WTC11 (cell line): ENCODE measurements at regions not wholly inside any gene's neighbourhood (a gene's known extent, or its start where the extent isn't known, plus 50 kb on each side); places are given as distances from the start of the nearest gene placed in this dataset.
"Not testable (repeated sequence)": the region's sequence is repeated elsewhere in the genome, so short reads cannot be mapped to it uniquely, and the experiment has no call there.

Experiments used
- ATAC-seq: fragments of 200-7000 bp; cut with Tn5 transposase; 2 replicates; pipeline ENCODE4 v1.10.0; 2021; ENCODE audit warnings: mild to moderate bottlenecking, moderate library complexity
- CTCF ChIA-PET: fragments of 300-600 bp; sonication (Branson Sonifier 250); formaldehyde crosslinking; loops from one replicate; lab custom pipeline; 2021; ENCODE audit warnings: antibody characterized with exemption; lab: Charles Lee
- POLR2A ChIA-PET: fragments of 350-600 bp; sonication (Branson Sonifier 250); formaldehyde crosslinking; loops from one replicate; lab custom pipeline; 2021; ENCODE audit warnings: antibody characterized with exemption; lab: Charles Lee
- DNase-seq: peaks from one replicate; pipeline ENCODE4 v3.0.0; 2021; ENCODE audit warnings: low spot score
- H3K27ac Mint-ChIP-seq: 2 replicates; pipeline ENCODE4 v1.8.0; 2021; ENCODE audit warnings: mixed read lengths
- H3K27me3 Mint-ChIP-seq: 2 replicates; pipeline ENCODE4 v1.8.0; 2021; ENCODE audit warnings: low read depth, mild to moderate bottlenecking, moderate library complexity, mixed read lengths
- H3K36me3 Mint-ChIP-seq: 2 replicates; pipeline ENCODE4 v1.8.0; 2021; ENCODE audit warnings: mixed read lengths
- H3K4me1 Mint-ChIP-seq: 2 replicates; pipeline ENCODE4 v1.8.0; 2022; ENCODE audit warnings: mixed read lengths
- H3K4me3 Mint-ChIP-seq: 2 replicates; pipeline ENCODE4 v1.8.0; 2021; ENCODE audit warnings: mild to moderate bottlenecking, moderate library complexity, mixed read lengths
- H3K9me3 Mint-ChIP-seq: 2 replicates; pipeline ENCODE4 v1.8.0; 2021; ENCODE audit warnings: mixed read lengths
- CREB1 ChIP-seq: sonication (generic); formaldehyde crosslinking; IDR thresholded peaks from 2 replicates; pipeline ENCODE4 v1.8.0; 2023; ENCODE audit warnings: mild to moderate bottlenecking, missing genetic modification reagents
- EMX1 ChIP-seq: fragments of 250-450 bp; sonication (Bioruptor Pico); IDR thresholded peaks from 2 replicates; pipeline ENCODE4 v1.8.0; 2021; ENCODE audit warnings: mild to moderate bottlenecking
- ESRRA ChIP-seq: sonication (generic); formaldehyde crosslinking; IDR thresholded peaks from 2 replicates; pipeline ENCODE4 v1.8.1; 2022; ENCODE audit warnings: mild to moderate bottlenecking, missing genetic modification reagents, borderline replicate concordance
- ETV6 ChIP-seq: sonication (generic); formaldehyde crosslinking; IDR thresholded peaks from 2 replicates; pipeline ENCODE4 v1.8.1; 2022; ENCODE audit warnings: mild to moderate bottlenecking, missing genetic modification reagents
- KAT7 ChIP-seq: sonication (generic); formaldehyde crosslinking; IDR thresholded peaks from 2 replicates; pipeline ENCODE4 v1.8.1; 2023; ENCODE audit warnings: missing genetic modification reagents, mild to moderate bottlenecking, borderline replicate concordance
- RELA ChIP-seq: sonication (generic); formaldehyde crosslinking; IDR thresholded peaks from 2 replicates; pipeline ENCODE4 v1.8.1; 2022; ENCODE audit warnings: missing genetic modification reagents, mild to moderate bottlenecking, borderline replicate concordance
- SOX15 ChIP-seq: fragments of 250-450 bp; sonication (Bioruptor Pico); IDR thresholded peaks from 2 replicates; pipeline ENCODE4 v1.9.0; 2021; ENCODE audit warnings: mild to moderate bottlenecking
- TCF7 ChIP-seq: sonication (generic); formaldehyde crosslinking; IDR thresholded peaks from 2 replicates; pipeline ENCODE4 v1.8.0; 2022; ENCODE audit warnings: mild to moderate bottlenecking, low read depth, missing genetic modification reagents, moderate library complexity
- TP53 ChIP-seq: sonication (generic); formaldehyde crosslinking; IDR thresholded peaks from 2 replicates; pipeline ENCODE4 v1.8.1; 2023; ENCODE audit warnings: mild to moderate bottlenecking, missing genetic modification reagents
- ZNF396 ChIP-seq: fragments of 250-450 bp; sonication (Bioruptor Pico); IDR thresholded peaks from 2 replicates; pipeline ENCODE4 v1.8.0; 2021; ENCODE audit warnings: mild to moderate bottlenecking, moderate library complexity, borderline replicate concordance
- ZNF671 ChIP-seq: fragments of 250-450 bp; sonication (Bioruptor Pico); IDR thresholded peaks from 2 replicates; pipeline ENCODE4 v1.8.0; 2021; ENCODE audit warnings: mild to moderate bottlenecking
- TF ChIP-seq, protein P1 (sequence below): sonication (generic); formaldehyde crosslinking; IDR thresholded peaks from 2 replicates; pipeline ENCODE4 v1.8.1; 2022; ENCODE audit warnings: missing genetic modification reagents, borderline replicate concordance
- TF ChIP-seq, protein P2 (sequence below): fragments of 250-450 bp; sonication (Bioruptor Pico); IDR thresholded peaks from 2 replicates; pipeline ENCODE4 v1.9.0; 2021; ENCODE audit warnings: moderate library complexity, mild to moderate bottlenecking, inconsistent platforms, borderline replicate concordance
- TF ChIP-seq, protein P3 (sequence below): sonication (generic); formaldehyde crosslinking; IDR thresholded peaks from 2 replicates; pipeline ENCODE4 v1.8.1; 2023; ENCODE audit warnings: mild to moderate bottlenecking, missing genetic modification reagents, borderline replicate concordance
- TF ChIP-seq, protein P4 (sequence below): sonication (generic); formaldehyde crosslinking; IDR thresholded peaks from 2 replicates; pipeline ENCODE4 v1.8.0; 2023; ENCODE audit warnings: missing genetic modification reagents
- TF ChIP-seq, protein P5 (sequence below): sonication (generic); formaldehyde crosslinking; IDR thresholded peaks from 2 replicates; pipeline ENCODE4 v1.8.1; 2023; ENCODE audit warnings: mild to moderate bottlenecking, missing genetic modification reagents, moderate library complexity
- TF ChIP-seq, protein P6 (sequence below): sonication (generic); formaldehyde crosslinking; conservative IDR thresholded peaks from 2 replicates; pipeline ENCODE4 v1.8.1; 2023; ENCODE audit warnings: mild to moderate bottlenecking, low read depth, missing genetic modification reagents, moderate library complexity
- TF ChIP-seq, protein P7 (sequence below): sonication (generic); formaldehyde crosslinking; IDR thresholded peaks from 2 replicates; pipeline ENCODE4 v1.8.1; 2022; ENCODE audit warnings: mild to moderate bottlenecking, moderate library complexity, missing genetic modification reagents
- TF ChIP-seq, protein P8 (sequence below): sonication (generic); formaldehyde crosslinking; conservative IDR thresholded peaks from 2 replicates; pipeline ENCODE4 v1.8.1; 2022; ENCODE audit warnings: mild to moderate bottlenecking, missing genetic modification reagents

DNA sequence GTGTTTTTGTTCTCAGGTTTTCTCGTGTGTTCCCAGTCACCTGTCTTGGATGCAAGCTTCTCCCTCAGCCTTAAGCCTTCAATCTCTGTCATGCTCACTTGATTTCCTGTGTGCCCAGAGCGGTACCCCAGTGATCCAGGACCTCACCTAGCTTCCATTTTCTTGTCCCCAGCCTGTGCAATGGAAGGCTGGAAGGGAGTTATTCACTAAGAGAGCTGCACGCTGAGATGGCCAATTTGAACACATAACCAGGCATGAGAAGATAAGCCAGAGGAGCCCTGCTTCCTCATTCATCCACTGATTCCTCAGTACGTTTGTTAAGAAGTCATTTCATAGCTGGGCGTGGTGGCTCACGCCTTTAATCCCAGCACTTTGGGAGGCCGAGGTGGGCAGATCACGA is 130.8 kb upstream of the SERPINE2 start:
- no peaks in the 10 kb centered on the region for H3K4me1 Mint-ChIP-seq
- no peak overlapping the region for H3K4me3 Mint-ChIP-seq
- H3K36me3 Mint-ChIP-seq: no peaks in the 10 kb centered on the region
- no peak for DNase-seq
- H3K27ac Mint-ChIP-seq: no peak overlapping the region
- no peaks in the 10 kb centered on the region for H3K27me3 Mint-ChIP-seq
- H3K9me3 Mint-ChIP-seq: peaks cover 17% of the 10 kb centered on the region
- ATAC-seq: no peak
- POLR2A ChIA-PET: no interaction called here
- CTCF ChIA-PET: no interaction called here
- TF ChIP-seq, protein P1, sequence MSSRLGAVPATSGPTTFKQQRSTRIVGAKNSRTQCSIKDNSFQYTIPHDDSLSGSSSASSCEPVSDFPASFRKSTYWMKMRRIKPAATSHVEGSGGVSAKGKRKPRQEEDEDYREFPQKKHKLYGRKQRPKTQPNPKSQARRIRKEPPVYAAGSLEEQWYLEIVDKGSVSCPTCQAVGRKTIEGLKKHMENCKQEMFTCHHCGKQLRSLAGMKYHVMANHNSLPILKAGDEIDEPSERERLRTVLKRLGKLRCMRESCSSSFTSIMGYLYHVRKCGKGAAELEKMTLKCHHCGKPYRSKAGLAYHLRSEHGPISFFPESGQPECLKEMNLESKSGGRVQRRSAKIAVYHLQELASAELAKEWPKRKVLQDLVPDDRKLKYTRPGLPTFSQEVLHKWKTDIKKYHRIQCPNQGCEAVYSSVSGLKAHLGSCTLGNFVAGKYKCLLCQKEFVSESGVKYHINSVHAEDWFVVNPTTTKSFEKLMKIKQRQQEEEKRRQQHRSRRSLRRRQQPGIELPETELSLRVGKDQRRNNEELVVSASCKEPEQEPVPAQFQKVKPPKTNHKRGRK: no peak
- TF ChIP-seq EMX1 (CRISPR knock-in tag): no peak
- no peak for TF ChIP-seq CREB1 (CRISPR knock-in tag)
- no peak for TF ChIP-seq TP53
- TF ChIP-seq, protein P2, sequence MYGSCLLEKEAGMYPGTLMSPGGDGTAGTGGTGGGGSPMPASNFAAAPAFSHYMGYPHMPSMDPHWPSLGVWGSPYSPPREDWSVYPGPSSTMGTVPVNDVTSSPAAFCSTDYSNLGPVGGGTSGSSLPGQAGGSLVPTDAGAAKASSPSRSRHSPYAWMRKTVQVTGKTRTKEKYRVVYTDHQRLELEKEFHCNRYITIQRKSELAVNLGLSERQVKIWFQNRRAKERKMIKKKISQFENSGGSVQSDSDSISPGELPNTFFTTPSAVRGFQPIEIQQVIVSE (CRISPR knock-in tag): no peak
- TF ChIP-seq, protein P3, sequence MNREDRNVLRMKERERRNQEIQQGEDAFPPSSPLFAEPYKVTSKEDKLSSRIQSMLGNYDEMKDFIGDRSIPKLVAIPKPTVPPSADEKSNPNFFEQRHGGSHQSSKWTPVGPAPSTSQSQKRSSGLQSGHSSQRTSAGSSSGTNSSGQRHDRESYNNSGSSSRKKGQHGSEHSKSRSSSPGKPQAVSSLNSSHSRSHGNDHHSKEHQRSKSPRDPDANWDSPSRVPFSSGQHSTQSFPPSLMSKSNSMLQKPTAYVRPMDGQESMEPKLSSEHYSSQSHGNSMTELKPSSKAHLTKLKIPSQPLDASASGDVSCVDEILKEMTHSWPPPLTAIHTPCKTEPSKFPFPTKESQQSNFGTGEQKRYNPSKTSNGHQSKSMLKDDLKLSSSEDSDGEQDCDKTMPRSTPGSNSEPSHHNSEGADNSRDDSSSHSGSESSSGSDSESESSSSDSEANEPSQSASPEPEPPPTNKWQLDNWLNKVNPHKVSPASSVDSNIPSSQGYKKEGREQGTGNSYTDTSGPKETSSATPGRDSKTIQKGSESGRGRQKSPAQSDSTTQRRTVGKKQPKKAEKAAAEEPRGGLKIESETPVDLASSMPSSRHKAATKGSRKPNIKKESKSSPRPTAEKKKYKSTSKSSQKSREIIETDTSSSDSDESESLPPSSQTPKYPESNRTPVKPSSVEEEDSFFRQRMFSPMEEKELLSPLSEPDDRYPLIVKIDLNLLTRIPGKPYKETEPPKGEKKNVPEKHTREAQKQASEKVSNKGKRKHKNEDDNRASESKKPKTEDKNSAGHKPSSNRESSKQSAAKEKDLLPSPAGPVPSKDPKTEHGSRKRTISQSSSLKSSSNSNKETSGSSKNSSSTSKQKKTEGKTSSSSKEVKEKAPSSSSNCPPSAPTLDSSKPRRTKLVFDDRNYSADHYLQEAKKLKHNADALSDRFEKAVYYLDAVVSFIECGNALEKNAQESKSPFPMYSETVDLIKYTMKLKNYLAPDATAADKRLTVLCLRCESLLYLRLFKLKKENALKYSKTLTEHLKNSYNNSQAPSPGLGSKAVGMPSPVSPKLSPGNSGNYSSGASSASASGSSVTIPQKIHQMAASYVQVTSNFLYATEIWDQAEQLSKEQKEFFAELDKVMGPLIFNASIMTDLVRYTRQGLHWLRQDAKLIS (CRISPR knock-in tag): no peak
- no peak for TF ChIP-seq ZNF671 (CRISPR knock-in tag)
- TF ChIP-seq, protein P4, sequence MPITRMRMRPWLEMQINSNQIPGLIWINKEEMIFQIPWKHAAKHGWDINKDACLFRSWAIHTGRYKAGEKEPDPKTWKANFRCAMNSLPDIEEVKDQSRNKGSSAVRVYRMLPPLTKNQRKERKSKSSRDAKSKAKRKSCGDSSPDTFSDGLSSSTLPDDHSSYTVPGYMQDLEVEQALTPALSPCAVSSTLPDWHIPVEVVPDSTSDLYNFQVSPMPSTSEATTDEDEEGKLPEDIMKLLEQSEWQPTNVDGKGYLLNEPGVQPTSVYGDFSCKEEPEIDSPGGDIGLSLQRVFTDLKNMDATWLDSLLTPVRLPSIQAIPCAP (CRISPR knock-in tag): no peak
- TF ChIP-seq, protein P5, sequence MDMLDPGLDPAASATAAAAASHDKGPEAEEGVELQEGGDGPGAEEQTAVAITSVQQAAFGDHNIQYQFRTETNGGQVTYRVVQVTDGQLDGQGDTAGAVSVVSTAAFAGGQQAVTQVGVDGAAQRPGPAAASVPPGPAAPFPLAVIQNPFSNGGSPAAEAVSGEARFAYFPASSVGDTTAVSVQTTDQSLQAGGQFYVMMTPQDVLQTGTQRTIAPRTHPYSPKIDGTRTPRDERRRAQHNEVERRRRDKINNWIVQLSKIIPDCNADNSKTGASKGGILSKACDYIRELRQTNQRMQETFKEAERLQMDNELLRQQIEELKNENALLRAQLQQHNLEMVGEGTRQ (CRISPR knock-in tag): no peak
- TF ChIP-seq TCF7 (CRISPR knock-in tag): no peak
- TF ChIP-seq, protein P6, sequence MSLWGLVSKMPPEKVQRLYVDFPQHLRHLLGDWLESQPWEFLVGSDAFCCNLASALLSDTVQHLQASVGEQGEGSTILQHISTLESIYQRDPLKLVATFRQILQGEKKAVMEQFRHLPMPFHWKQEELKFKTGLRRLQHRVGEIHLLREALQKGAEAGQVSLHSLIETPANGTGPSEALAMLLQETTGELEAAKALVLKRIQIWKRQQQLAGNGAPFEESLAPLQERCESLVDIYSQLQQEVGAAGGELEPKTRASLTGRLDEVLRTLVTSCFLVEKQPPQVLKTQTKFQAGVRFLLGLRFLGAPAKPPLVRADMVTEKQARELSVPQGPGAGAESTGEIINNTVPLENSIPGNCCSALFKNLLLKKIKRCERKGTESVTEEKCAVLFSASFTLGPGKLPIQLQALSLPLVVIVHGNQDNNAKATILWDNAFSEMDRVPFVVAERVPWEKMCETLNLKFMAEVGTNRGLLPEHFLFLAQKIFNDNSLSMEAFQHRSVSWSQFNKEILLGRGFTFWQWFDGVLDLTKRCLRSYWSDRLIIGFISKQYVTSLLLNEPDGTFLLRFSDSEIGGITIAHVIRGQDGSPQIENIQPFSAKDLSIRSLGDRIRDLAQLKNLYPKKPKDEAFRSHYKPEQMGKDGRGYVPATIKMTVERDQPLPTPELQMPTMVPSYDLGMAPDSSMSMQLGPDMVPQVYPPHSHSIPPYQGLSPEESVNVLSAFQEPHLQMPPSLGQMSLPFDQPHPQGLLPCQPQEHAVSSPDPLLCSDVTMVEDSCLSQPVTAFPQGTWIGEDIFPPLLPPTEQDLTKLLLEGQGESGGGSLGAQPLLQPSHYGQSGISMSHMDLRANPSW (CRISPR knock-in tag): no peak
- TF ChIP-seq ESRRA (CRISPR knock-in tag): no peak
- TF ChIP-seq KAT7 (CRISPR knock-in tag): no peak
- no peak for TF ChIP-seq RELA (CRISPR knock-in tag)
- no peak for TF ChIP-seq ETV6 (CRISPR knock-in tag)
- no peak for TF ChIP-seq ZNF396 (CRISPR knock-in tag)
- TF ChIP-seq, protein P7, sequence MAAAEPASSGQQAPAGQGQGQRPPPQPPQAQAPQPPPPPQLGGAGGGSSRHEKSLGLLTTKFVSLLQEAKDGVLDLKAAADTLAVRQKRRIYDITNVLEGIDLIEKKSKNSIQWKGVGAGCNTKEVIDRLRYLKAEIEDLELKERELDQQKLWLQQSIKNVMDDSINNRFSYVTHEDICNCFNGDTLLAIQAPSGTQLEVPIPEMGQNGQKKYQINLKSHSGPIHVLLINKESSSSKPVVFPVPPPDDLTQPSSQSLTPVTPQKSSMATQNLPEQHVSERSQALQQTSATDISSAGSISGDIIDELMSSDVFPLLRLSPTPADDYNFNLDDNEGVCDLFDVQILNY (CRISPR knock-in tag): no peak
- TF ChIP-seq, protein P8, sequence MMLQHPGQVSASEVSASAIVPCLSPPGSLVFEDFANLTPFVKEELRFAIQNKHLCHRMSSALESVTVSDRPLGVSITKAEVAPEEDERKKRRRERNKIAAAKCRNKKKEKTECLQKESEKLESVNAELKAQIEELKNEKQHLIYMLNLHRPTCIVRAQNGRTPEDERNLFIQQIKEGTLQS (CRISPR knock-in tag): no peak
- TF ChIP-seq SOX15: no peak

DNA sequence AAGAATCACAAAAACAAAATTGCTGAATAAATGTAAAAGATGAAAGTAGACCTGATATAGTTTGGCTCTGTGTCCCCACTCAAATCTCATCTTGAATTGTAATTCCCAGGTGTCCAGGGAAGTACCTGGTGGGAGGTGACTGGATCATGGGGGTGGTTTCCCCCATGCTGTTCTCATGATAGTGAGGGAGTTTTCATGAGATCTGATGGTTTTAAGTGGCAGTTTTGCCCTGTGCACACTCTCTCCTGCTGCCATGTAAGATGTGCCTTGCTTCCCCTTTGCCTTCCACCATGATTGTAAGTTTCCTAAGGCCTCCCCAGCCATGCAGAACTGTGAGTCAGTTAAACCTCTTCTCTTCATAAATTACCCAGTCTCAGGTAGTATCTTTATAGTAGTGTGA is 128.7 kb upstream of the SERPINE2 start:
- peaks cover 17% of the 10 kb centered on the region for H3K9me3 Mint-ChIP-seq
- H3K27me3 Mint-ChIP-seq, H3K36me3 Mint-ChIP-seq, H3K27ac Mint-ChIP-seq, ATAC-seq, CTCF ChIA-PET, H3K4me3 Mint-ChIP-seq, H3K4me1 Mint-ChIP-seq, POLR2A ChIA-PET, DNase-seq: not testable (repeated sequence)
